ENCODE measurements at regions not wholly inside any gene's neighbourhood (a gene's known extent, or its start where the extent isn't known, plus 50 kb on each side); places are given as distances from the start of the nearest gene placed in this dataset.
A peak's percentile ranks its signal among the peaks of the same experiment; 100 is the strongest.

- no peak for TF ChIP-seq ZFX (IDR thresholded peaks at IDR 0.05; ENCODE audit: borderline replicate concordance)
- no peak for TF ChIP-seq CTCF (IDR thresholded peaks at IDR 0.05)
- H3K27ac ChIP-seq = no peak overlapping the region
These were observed 421.7 kb upstream of the CHRM3 start for GRCh38 chr1:238964631-238965030.

GRCh38 chr1:238962941-238963340 lies 423.4 kb upstream of the CHRM3 start:
- H3K27ac ChIP-seq = no peak overlapping the region
- TF ChIP-seq CTCF (IDR thresholded peaks at IDR 0.05) (no peak), ZFX (IDR thresholded peaks at IDR 0.05; ENCODE audit: borderline replicate concordance) (no peak)

GRCh38 chr1:238961790-238962189 lies 424.6 kb upstream of the CHRM3 start:
- TF ChIP-seq ZFX (IDR thresholded peaks at IDR 0.05; ENCODE audit: borderline replicate concordance) (no peak), CTCF (IDR thresholded peaks at IDR 0.05) (no peak)
- H3K27ac ChIP-seq = no peak overlapping the region

GRCh38 chr1:238960071-238960470 lies 426.3 kb upstream of the CHRM3 start:
- H3K27ac ChIP-seq = no peak overlapping the region
- TF ChIP-seq CTCF (IDR thresholded peaks at IDR 0.05) (no peak), ZFX (IDR thresholded peaks at IDR 0.05; ENCODE audit: borderline replicate concordance) (no peak)

GRCh38 chr1:238955934-238956333 lies 430.4 kb upstream of the CHRM3 start:
- TF ChIP-seq CTCF (IDR thresholded peaks at IDR 0.05) (no peak), ZFX (IDR thresholded peaks at IDR 0.05; ENCODE audit: borderline replicate concordance) (no peak)
- no peak overlapping the region for H3K27ac ChIP-seq

- no peak overlapping the region for H3K27ac ChIP-seq
- TF ChIP-seq CTCF (IDR thresholded peaks at IDR 0.05) = no peak
- TF ChIP-seq ZFX (IDR thresholded peaks at IDR 0.05; ENCODE audit: borderline replicate concordance) = no peak
These were observed 431.5 kb upstream of the CHRM3 start for GRCh38 chr1:238954865-238955264.

- H3K27ac ChIP-seq = no peak overlapping the region
- TF ChIP-seq ZFX (IDR thresholded peaks at IDR 0.05; ENCODE audit: borderline replicate concordance) (no peak), CTCF (IDR thresholded peaks at IDR 0.05) (peak; percentile 45)
These were observed 432.8 kb upstream of the CHRM3 start for GRCh38 chr1:238953448-238954010.

All from 22Rv1 (cell line).